ENCODE measurements at regions not wholly inside any gene's neighbourhood (a gene's known extent, or its start where the extent isn't known, plus 50 kb on each side); places are given as distances from the start of the nearest gene placed in this dataset.
"Not testable (repeated sequence)": the region's sequence is repeated elsewhere in the genome, so short reads cannot be mapped to it uniquely, and the experiment has no call there.

- no peak for DNase-seq (ENCODE audit: low spot score)
Measured at GRCh38 chr4:19214591-19215186, 1037.0 kb upstream of the SLIT2 start.

GRCh38 chr4:19213388-19213787, 1038.3 kb upstream of the SLIT2 start:
- DNase-seq (ENCODE audit: low spot score): no peak

GRCh38 chr4:19205853-19206252, 1045.9 kb upstream of the SLIT2 start:
- no peak for DNase-seq (ENCODE audit: low spot score)

GRCh38 chr4:19197838-19198237, 1053.9 kb upstream of the SLIT2 start:
- not testable (repeated sequence) for DNase-seq (ENCODE audit: low spot score)

GRCh38 chr4:19195696-19196095, 1056.0 kb upstream of the SLIT2 start:
- DNase-seq (ENCODE audit: low spot score): no peak

GRCh38 chr4:19194672-19195071, 1057.0 kb upstream of the SLIT2 start:
- DNase-seq (ENCODE audit: low spot score): no peak

GRCh38 chr4:19193274-19193981, 1058.3 kb upstream of the SLIT2 start:
- DNase-seq (ENCODE audit: low spot score): no peak

GRCh38 chr4:19191979-19192650, 1059.6 kb upstream of the SLIT2 start:
- no peak for DNase-seq (ENCODE audit: low spot score)

- no peak for DNase-seq (ENCODE audit: low spot score)
Measured at GRCh38 chr4:19187691-19188090, 1064.0 kb upstream of the SLIT2 start.

GRCh38 chr4:19187096-19187495, 1064.6 kb upstream of the SLIT2 start:
- DNase-seq (ENCODE audit: low spot score): no peak

GRCh38 chr4:19181631-19182030, 1070.1 kb upstream of the SLIT2 start:
- not testable (repeated sequence) for DNase-seq (ENCODE audit: low spot score)

GRCh38 chr4:19178835-19179234, 1072.9 kb upstream of the SLIT2 start:
- no peak for DNase-seq (ENCODE audit: low spot score)

GRCh38 chr4:19177616-19178015, 1074.1 kb upstream of the SLIT2 start:
- DNase-seq (ENCODE audit: low spot score): no peak

- DNase-seq (ENCODE audit: low spot score): no peak
Measured at GRCh38 chr4:19171832-19172231, 1079.9 kb upstream of the SLIT2 start.

- DNase-seq (ENCODE audit: low spot score): no peak
Measured at GRCh38 chr4:19167311-19167710, 1084.4 kb upstream of the SLIT2 start.

- DNase-seq (ENCODE audit: low spot score): no peak
Measured at GRCh38 chr4:19164334-19164733, 1087.4 kb upstream of the SLIT2 start.

GRCh38 chr4:19159874-19160273, 1091.8 kb upstream of the SLIT2 start:
- DNase-seq (ENCODE audit: low spot score): no peak

- DNase-seq (ENCODE audit: low spot score): no peak
Measured at GRCh38 chr4:19158107-19158809, 1093.4 kb upstream of the SLIT2 start.

- no peak for DNase-seq (ENCODE audit: low spot score)
Measured at GRCh38 chr4:19156786-19157185, 1094.9 kb upstream of the SLIT2 start.

GRCh38 chr4:19155568-19155967, 1096.1 kb upstream of the SLIT2 start:
- no peak for DNase-seq (ENCODE audit: low spot score)

- not testable (repeated sequence) for DNase-seq (ENCODE audit: low spot score)
Measured at GRCh38 chr4:19154267-19154666, 1097.4 kb upstream of the SLIT2 start.

- no peak for DNase-seq (ENCODE audit: low spot score)
Measured at GRCh38 chr4:19152264-19152663, 1099.4 kb upstream of the SLIT2 start.

- DNase-seq (ENCODE audit: low spot score): no peak
Measured at GRCh38 chr4:19151684-19152083, 1100.0 kb upstream of the SLIT2 start.

Measured in COLO829 (cell line).